ENCODE measurements at regions not wholly inside any gene's neighbourhood (a gene's known extent, or its start where the extent isn't known, plus 50 kb on each side); places are given as distances from the start of the nearest gene placed in this dataset.

DNA sequence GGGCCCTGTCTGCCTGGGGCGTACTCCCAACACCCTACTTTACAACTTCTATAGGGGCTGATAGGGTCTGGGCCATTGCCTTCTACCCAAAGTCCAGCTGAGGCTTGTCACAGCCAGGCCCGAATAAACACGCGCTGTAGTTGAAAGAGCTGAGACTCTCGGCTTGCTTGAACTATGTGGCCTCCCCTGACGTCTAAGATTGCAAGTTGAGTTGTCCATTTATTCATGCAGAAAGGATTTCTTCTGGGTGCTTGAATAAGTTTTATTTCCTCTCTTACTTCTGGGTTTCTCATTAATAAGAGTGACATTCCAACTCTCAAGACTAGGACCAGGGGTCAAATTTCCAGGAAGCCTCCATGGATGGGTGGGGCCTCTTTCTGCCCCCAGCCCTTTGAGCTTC lies 74.4 kb upstream of the VRK1 start:
- no peak for DNase-seq
- Mint-ChIP-seq H3K4me1 (no peaks in the 10 kb centered on the region), H3K36me3 (no peaks in the 10 kb centered on the region), H3K4me3 (no peak overlapping the region), H3K27me3 (peaks cover 14% of the 10 kb centered on the region), H3K9me3 (no peaks in the 10 kb centered on the region), H3K27ac (no peak overlapping the region)

DNA sequence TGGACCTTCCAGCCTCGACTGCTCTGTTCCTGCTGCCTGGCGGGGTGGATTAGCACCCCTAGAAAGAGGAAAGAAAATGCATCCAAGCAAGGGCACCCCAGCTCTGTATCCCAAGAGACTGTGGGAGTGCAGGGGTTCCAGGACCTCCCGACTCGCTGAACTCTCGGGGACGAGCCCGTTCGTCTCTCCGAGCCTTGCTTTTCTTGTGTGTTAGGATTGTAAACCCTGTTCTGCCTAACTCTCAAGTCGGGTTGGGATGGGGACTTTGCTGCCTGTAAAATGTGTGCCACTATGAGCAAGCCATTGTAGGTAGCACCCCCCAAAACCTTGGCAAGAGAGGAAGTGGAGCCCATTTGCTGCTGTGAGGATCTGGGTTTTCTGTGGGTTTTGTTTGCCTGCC lies 73.2 kb upstream of the VRK1 start:
- H3K4me1 Mint-ChIP-seq = no peaks in the 10 kb centered on the region
- H3K27me3 Mint-ChIP-seq = peaks cover 17% of the 10 kb centered on the region
- no peaks in the 10 kb centered on the region for H3K36me3 Mint-ChIP-seq
- no peaks in the 10 kb centered on the region for H3K9me3 Mint-ChIP-seq
- no peak overlapping the region for H3K27ac Mint-ChIP-seq
- no peak for DNase-seq
- no peak overlapping the region for H3K4me3 Mint-ChIP-seq

- no peaks in the 10 kb centered on the region for H3K9me3 Mint-ChIP-seq
- no peak for DNase-seq
- H3K4me1 Mint-ChIP-seq = no peaks in the 10 kb centered on the region
- H3K27me3 Mint-ChIP-seq = peaks cover 20% of the 10 kb centered on the region
- no peak overlapping the region for H3K4me3 Mint-ChIP-seq
- H3K27ac Mint-ChIP-seq = no peak overlapping the region
- H3K36me3 Mint-ChIP-seq = no peaks in the 10 kb centered on the region
Observed at GRCh38 chr14:96725232-96725631, 72.0 kb upstream of the VRK1 start.

DNA sequence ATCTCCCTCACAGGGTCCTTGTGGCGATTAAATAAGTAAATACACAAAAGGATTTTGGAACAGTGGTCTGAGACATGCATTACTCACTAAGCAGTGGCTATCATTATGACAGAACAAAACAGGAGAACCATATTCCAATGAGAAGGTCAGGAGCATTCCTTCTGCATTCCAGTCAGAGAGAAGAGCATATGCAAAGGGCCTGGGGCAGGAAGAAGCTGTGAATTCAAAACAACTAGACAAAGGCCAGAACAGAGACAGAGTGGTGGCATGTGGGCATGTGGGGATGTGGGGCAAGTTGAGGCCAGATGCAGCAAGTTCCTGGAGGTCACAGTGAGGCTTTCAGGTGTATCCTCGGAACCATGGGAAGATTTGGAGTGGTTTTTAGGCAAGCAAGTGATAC lies 70.1 kb upstream of the VRK1 start:
- DNase-seq = no peak
- H3K27me3 Mint-ChIP-seq = peaks cover 20% of the 10 kb centered on the region
- no peak overlapping the region for H3K4me3 Mint-ChIP-seq
- H3K36me3 Mint-ChIP-seq = no peaks in the 10 kb centered on the region
- H3K9me3 Mint-ChIP-seq = no peaks in the 10 kb centered on the region
- no peak overlapping the region for H3K27ac Mint-ChIP-seq
- no peaks in the 10 kb centered on the region for H3K4me1 Mint-ChIP-seq

- DNase-seq = no peak
- Mint-ChIP-seq H3K9me3 (no peaks in the 10 kb centered on the region), H3K4me3 (no peak overlapping the region)
Observed at GRCh38 chr14:96727491-96727890, 69.7 kb upstream of the VRK1 start.

DNA sequence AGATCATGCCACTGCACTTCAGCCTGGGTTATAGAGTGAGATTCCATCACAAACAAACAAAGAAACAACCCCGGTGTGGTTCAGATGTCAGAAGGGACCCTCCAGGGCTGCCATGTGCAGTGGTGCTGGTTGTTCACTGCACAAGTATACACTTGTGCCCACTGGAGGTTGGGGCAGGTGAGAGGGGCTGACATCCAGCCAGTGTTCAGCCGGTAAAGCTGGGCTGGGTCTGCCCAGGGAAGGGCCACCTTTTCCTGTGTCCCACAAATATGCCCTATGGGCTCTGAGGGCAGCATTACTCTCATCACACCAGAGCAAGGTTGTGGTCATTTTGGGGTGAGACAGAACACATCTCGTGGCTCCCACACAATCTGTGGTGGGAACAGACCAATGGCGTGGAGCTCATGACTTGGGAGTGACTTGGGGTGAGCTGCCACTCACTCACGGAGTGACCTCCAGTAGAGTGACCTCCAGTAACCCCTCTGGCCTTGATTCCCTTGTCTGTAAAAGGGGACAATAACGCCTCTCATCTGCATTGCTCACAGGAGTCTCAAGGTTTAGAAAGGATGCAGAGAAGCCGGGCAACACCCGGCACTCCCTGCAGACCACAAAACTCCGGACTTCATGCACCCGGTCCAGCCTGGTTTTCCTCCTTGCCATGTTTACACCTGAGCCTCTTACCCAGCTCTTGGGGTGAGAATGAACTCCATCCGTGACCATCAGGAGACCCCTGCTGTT lies 69.0 kb upstream of the VRK1 start:
- H3K27ac Mint-ChIP-seq = no peak overlapping the region
- H3K4me1 Mint-ChIP-seq = no peaks in the 10 kb centered on the region
- H3K4me3 Mint-ChIP-seq = no peak overlapping the region
- no peaks in the 10 kb centered on the region for H3K9me3 Mint-ChIP-seq
- no peaks in the 10 kb centered on the region for H3K36me3 Mint-ChIP-seq
- peaks cover 20% of the 10 kb centered on the region for H3K27me3 Mint-ChIP-seq
- no peak for DNase-seq

More at GRCh38 chr14:96727491-96727890, 69.7 kb upstream of the VRK1 start:
- Mint-ChIP-seq H3K36me3 (no peaks in the 10 kb centered on the region), H3K27me3 (peaks cover 20% of the 10 kb centered on the region), H3K27ac (no peak overlapping the region), H3K4me1 (no peaks in the 10 kb centered on the region)

- Mint-ChIP-seq H3K27ac (no peak overlapping the region), H3K27me3 (peaks cover 22% of the 10 kb centered on the region), H3K36me3 (no peaks in the 10 kb centered on the region), H3K9me3 (no peaks in the 10 kb centered on the region), H3K4me3 (no peak overlapping the region), H3K4me1 (no peaks in the 10 kb centered on the region)
- no peak for DNase-seq
Observed at GRCh38 chr14:96729889-96730288, 67.3 kb upstream of the VRK1 start.

DNA sequence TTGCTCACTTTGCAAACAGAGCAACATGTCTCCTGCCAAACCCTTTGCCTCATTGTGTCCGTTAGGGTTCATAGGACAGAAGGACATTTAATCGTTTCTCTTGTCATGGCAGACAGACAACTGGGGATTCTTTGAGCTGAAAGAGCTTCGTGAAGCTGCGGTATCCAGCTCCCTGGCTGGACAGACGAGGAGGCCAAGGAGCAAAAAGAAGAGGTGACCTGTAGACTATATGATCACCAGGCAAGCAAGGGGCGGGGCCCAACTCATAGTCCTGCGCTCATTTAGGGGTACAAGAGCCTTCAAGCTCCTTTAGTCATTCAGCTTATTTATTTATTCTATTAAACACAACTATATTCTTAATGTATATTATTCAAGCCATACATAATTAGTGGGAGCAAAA lies 66.8 kb upstream of the VRK1 start:
- no peaks in the 10 kb centered on the region for H3K9me3 Mint-ChIP-seq
- peaks cover 23% of the 10 kb centered on the region for H3K27me3 Mint-ChIP-seq
- no peak overlapping the region for H3K27ac Mint-ChIP-seq
- no peak for DNase-seq
- no peaks in the 10 kb centered on the region for H3K4me1 Mint-ChIP-seq
- no peak overlapping the region for H3K4me3 Mint-ChIP-seq
- H3K36me3 Mint-ChIP-seq = no peaks in the 10 kb centered on the region

DNA sequence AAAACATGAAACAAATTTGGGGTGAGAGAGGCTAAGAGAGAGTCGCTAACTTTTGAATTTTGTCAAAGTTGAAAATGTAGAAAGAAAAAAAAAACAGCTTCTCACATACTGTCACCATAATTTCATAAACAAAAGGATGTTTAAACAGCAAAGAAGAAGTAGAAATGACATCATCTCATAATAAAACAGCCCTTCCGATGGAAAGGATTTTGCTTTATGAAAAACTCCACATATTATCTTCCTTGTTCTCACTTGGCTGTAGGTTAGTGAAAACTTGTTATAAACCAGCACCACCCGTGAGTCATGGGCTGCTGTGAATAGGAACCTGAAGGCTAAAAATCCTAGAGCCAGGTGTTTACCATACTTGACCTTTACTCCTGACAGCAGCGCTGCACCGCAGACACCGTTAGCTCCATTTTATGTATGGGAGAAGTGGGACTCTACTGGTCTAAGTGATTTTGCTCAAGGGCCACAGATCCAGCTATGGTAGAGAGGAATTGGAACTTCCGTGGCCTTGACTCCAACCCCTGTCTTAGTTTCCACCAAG lies 63.0 kb upstream of the VRK1 start:
- Mint-ChIP-seq H3K4me3 (no peak overlapping the region), H3K27ac (no peak overlapping the region), H3K36me3 (no peaks in the 10 kb centered on the region), H3K27me3 (peaks cover 41% of the 10 kb centered on the region), H3K4me1 (peaks cover 4% of the 10 kb centered on the region), H3K9me3 (no peaks in the 10 kb centered on the region)
- no peak for DNase-seq

DNA sequence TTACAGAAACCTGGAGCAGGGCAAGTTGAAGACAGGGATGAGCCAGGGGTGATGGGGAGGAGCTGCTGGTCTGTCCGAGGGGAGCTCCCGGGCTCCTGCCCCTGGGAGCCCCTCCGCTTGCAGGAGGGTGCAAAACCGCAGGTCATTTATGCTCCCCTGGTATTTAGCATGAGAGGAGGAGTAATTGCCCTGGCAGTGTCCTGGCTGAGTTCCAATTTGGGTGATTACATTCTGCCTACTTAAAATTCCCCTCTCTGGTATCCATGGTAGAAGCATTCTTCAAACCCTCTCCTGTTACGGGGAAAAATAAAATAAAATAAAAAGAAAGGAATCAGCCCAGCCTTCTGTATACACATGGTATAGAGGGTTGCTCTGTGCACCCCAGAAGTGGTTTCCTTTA lies 61.7 kb upstream of the VRK1 start:
- H3K27ac Mint-ChIP-seq = no peak overlapping the region
- H3K4me1 Mint-ChIP-seq = peaks cover 4% of the 10 kb centered on the region
- H3K4me3 Mint-ChIP-seq = no peak overlapping the region
- H3K36me3 Mint-ChIP-seq = no peaks in the 10 kb centered on the region
- DNase-seq = no peak
- H3K9me3 Mint-ChIP-seq = no peaks in the 10 kb centered on the region
- peaks cover 53% of the 10 kb centered on the region for H3K27me3 Mint-ChIP-seq

- H3K36me3 Mint-ChIP-seq = no peaks in the 10 kb centered on the region
- no peak overlapping the region for H3K27ac Mint-ChIP-seq
- H3K9me3 Mint-ChIP-seq = no peaks in the 10 kb centered on the region
- peaks cover 62% of the 10 kb centered on the region for H3K27me3 Mint-ChIP-seq
- H3K4me3 Mint-ChIP-seq = no peak overlapping the region
- DNase-seq = no peak
- H3K4me1 Mint-ChIP-seq = peaks cover 4% of the 10 kb centered on the region
Observed at GRCh38 chr14:96736439-96736838, 60.7 kb upstream of the VRK1 start.

- no peak overlapping the region for H3K27ac Mint-ChIP-seq
- DNase-seq = no peak
- peaks cover 74% of the 10 kb centered on the region for H3K27me3 Mint-ChIP-seq
- no peaks in the 10 kb centered on the region for H3K36me3 Mint-ChIP-seq
- H3K9me3 Mint-ChIP-seq = no peaks in the 10 kb centered on the region
- no peak overlapping the region for H3K4me3 Mint-ChIP-seq
- peaks cover 6% of the 10 kb centered on the region for H3K4me1 Mint-ChIP-seq
Observed at GRCh38 chr14:96737881-96738280, 59.3 kb upstream of the VRK1 start.

GRCh38 chr14:96739200-96739910 lies 57.8 kb upstream of the VRK1 start:
- no peaks in the 10 kb centered on the region for H3K9me3 Mint-ChIP-seq
- H3K27me3 Mint-ChIP-seq = peaks cover 86% of the 10 kb centered on the region
- no peak overlapping the region for H3K27ac Mint-ChIP-seq
- H3K4me3 Mint-ChIP-seq = no peak overlapping the region
- H3K36me3 Mint-ChIP-seq = no peaks in the 10 kb centered on the region
- no peak for DNase-seq
- peaks cover 6% of the 10 kb centered on the region for H3K4me1 Mint-ChIP-seq

- Mint-ChIP-seq H3K4me3 (peak overlapping the region; percentile 62), H3K36me3 (no peaks in the 10 kb centered on the region), H3K4me1 (peaks cover 6% of the 10 kb centered on the region), H3K27ac (no peak overlapping the region), H3K27me3 (peaks cover 74% of the 10 kb centered on the region), H3K9me3 (no peaks in the 10 kb centered on the region)
- DNase-seq = peak; percentile 75
Observed at GRCh38 chr14:96741151-96741977, 55.8 kb upstream of the VRK1 start.

DNA sequence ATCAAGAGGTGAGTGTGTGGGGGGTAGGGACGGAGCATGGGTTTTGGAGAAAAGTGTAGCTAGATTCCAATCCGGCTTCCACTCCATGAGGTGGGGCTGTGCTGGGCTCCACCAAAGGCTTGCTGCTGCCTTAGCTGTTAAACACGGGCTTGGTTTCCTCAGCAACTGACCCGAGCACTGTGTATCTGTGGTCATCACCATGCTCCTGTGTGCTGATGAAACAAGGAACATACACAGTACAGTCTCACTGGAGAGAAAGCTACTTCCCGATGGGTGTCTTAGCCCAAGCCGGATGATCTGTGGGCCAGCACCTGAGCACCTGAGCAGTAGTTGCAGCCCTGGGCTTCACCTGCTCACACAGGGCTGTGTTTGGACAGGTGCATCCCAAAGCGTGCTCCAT lies 52.9 kb upstream of the VRK1 start:
- peaks cover 2% of the 10 kb centered on the region for H3K4me1 Mint-ChIP-seq
- H3K9me3 Mint-ChIP-seq = no peaks in the 10 kb centered on the region
- no peak for DNase-seq
- H3K27me3 Mint-ChIP-seq = peaks cover 46% of the 10 kb centered on the region
- no peaks in the 10 kb centered on the region for H3K36me3 Mint-ChIP-seq
- H3K27ac Mint-ChIP-seq = no peak overlapping the region
- no peak overlapping the region for H3K4me3 Mint-ChIP-seq
